HFFc6 (cell line): ENCODE measurements at regions not wholly inside any gene's neighbourhood (a gene's known extent, or its start where the extent isn't known, plus 50 kb on each side); places are given as distances from the start of the nearest gene placed in this dataset.

Source experiments
- DNase-seq: peaks from one replicate; pipeline ENCODE4 v3.0.0-alpha.2; 2018
- H3K27ac Mint-ChIP-seq: 2 replicates; pipeline ENCODE4 v1.8.0; 2020; ENCODE audit warnings: mild to moderate bottlenecking, mixed read lengths
- H3K27me3 Mint-ChIP-seq: 2 replicates; pipeline ENCODE4 v1.8.0; 2021; ENCODE audit warnings: mild to moderate bottlenecking, moderate library complexity, mixed read lengths; ENCODE audit not compliant: insufficient read depth
- H3K36me3 Mint-ChIP-seq: 2 replicates; pipeline ENCODE4 v1.8.0; 2021; ENCODE audit warnings: low read depth, mixed read lengths
- H3K4me1 Mint-ChIP-seq: 2 replicates; pipeline ENCODE4 v1.8.0; 2020; ENCODE audit warnings: low read depth, mixed read lengths
- H3K4me3 Mint-ChIP-seq: 2 replicates; pipeline ENCODE4 v1.8.0; 2020; ENCODE audit warnings: mild to moderate bottlenecking, moderate library complexity, mixed read lengths
- H3K9me3 Mint-ChIP-seq: 2 replicates; pipeline ENCODE4 v1.8.0; 2020; ENCODE audit warnings: mild to moderate bottlenecking, mixed read lengths
- TF ChIP-seq, protein P1 (sequence below): fragments of 200-600 bp; sonication (generic); IDR thresholded peaks from 2 replicates; pipeline ENCODE4 v1.5.0; 2021; ENCODE audit warnings: antibody characterized with exemption, mild to moderate bottlenecking

DNA sequence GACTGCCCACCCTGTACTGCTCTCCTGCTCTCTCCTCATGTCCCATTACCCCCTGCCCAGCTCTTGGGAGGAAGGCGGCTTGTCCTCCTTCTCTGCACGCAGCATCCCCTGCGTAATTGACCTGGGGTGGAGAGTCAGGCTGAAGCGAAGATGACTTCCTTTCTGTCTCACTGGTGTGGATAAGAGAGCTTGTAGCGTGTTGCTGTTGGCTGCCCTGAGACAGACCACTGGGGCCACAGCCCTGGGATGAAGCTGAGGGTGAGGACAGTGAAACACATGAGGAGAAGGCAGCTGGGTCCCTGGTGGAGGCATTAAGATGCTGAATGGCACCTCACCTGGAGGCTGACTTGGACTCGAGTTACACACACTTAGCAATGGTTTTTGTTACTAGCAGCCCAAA is 310.3 kb upstream of the ZNF32 start:
- TF ChIP-seq, protein P1, sequence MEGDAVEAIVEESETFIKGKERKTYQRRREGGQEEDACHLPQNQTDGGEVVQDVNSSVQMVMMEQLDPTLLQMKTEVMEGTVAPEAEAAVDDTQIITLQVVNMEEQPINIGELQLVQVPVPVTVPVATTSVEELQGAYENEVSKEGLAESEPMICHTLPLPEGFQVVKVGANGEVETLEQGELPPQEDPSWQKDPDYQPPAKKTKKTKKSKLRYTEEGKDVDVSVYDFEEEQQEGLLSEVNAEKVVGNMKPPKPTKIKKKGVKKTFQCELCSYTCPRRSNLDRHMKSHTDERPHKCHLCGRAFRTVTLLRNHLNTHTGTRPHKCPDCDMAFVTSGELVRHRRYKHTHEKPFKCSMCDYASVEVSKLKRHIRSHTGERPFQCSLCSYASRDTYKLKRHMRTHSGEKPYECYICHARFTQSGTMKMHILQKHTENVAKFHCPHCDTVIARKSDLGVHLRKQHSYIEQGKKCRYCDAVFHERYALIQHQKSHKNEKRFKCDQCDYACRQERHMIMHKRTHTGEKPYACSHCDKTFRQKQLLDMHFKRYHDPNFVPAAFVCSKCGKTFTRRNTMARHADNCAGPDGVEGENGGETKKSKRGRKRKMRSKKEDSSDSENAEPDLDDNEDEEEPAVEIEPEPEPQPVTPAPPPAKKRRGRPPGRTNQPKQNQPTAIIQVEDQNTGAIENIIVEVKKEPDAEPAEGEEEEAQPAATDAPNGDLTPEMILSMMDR, result no peak
- H3K4me3 Mint-ChIP-seq, result no peak overlapping the region
- peaks cover 25% of the 10 kb centered on the region for H3K4me1 Mint-ChIP-seq
- H3K27me3 Mint-ChIP-seq, result peaks cover 3% of the 10 kb centered on the region; the same call in 1 of the 2 replicates
- no peak for DNase-seq
- no peak overlapping the region for H3K27ac Mint-ChIP-seq
- H3K9me3 Mint-ChIP-seq, result no peaks in the 10 kb centered on the region
- no peaks in the 10 kb centered on the region for H3K36me3 Mint-ChIP-seq

DNA sequence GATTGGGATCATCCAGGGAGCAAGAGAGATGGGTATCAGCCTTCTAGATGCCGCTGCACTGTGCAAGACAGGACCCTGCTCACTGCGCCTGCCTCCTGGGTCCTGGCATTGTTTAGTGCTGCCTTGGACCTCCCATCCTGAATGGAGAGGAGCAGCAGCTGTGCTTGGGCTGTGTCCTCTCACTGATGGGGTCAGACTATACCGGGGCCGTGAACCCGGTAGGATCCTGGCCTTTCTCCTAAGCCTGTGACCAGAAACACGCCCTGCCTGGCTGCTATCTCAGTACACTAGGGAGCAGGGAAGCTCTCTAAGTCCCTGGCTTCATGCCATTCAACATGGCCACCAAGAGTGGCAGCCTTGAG is 309.4 kb upstream of the ZNF32 start:
- DNase-seq, result no peak
- H3K36me3 Mint-ChIP-seq, result peaks cover 5% of the 10 kb centered on the region
- H3K4me1 Mint-ChIP-seq, result peaks cover 21% of the 10 kb centered on the region
- peaks cover 3% of the 10 kb centered on the region; the same call in 1 of the 2 replicates for H3K27me3 Mint-ChIP-seq
- no peak overlapping the region for H3K4me3 Mint-ChIP-seq
- peaks cover 3% of the 10 kb centered on the region; the same call in 1 of the 2 replicates for H3K9me3 Mint-ChIP-seq
- TF ChIP-seq, protein P1, result no peak
- H3K27ac Mint-ChIP-seq, result no peak overlapping the region

DNA sequence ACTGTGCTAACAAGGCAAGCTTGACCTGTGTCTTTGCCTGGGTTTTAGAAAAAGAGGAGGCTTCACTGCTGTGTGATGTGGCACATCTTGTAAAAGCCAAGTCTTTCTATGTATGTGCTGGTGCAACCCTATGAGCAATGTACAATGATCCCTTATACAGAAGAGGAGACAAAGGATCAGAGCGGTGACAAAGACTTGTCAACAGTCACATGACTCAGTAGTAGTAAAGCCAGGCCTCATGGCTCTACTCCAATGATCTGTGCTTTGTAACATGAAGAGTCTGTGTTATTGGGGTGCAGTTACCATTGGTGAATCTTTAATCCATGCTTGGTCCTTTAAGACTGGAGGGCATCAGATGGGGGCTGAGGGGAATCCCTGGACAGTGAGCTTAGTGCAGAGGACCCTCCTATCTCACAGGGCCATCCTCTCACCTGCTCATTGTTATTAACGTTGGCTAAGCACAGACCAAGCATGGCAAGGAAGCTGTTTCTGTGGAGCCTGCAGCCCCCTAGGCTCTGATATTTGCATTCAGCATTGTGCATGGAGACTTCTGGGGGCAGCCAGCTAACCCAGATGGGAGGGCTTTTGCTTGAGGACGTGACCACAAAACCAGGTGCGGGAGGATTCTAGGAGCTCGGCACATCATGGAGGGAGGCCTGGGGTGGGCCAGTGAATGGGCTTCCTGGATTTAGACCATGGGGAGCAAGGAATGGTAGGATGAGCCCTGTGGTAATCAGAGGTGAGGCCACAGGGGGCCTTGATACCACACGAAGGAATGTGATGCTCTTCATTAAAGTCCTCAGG is 308.8 kb upstream of the ZNF32 start:
- Mint-ChIP-seq H3K36me3 (peaks cover 10% of the 10 kb centered on the region), H3K9me3 (peaks cover 6% of the 10 kb centered on the region; the same call in 1 of the 2 replicates), H3K27ac (no peak overlapping the region), H3K4me1 (peaks cover 15% of the 10 kb centered on the region), H3K4me3 (no peak overlapping the region), H3K27me3 (peaks cover 3% of the 10 kb centered on the region; the same call in 1 of the 2 replicates)
- no peak for DNase-seq
- TF ChIP-seq, protein P1, result no peak

DNA sequence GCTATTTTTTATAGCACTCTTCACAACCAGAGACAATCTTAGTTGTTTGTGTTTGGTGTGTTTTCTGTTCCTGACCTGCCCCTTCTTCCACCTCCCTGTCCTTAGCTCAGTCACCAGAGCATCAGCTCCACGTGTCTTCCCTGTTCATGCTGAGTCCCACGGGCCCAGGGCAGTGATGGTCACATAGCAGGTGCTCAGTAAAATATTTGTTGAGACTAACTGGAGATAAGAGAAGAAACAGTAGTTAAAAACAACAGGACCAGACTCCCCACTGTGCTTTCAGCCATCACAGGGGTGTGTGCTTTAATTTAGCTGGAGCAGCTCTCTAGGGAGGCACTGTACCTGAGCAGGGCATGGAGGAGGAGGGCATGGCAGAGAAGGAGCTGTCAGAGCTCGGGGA is 307.3 kb upstream of the ZNF32 start:
- H3K27ac Mint-ChIP-seq, result no peak overlapping the region
- H3K9me3 Mint-ChIP-seq, result peaks cover 6% of the 10 kb centered on the region; the same call in 1 of the 2 replicates
- H3K36me3 Mint-ChIP-seq, result peaks cover 10% of the 10 kb centered on the region
- H3K4me1 Mint-ChIP-seq, result peaks cover under 1% of the 10 kb centered on the region; the same call in 1 of the 2 replicates
- TF ChIP-seq, protein P1, result no peak
- DNase-seq, result no peak
- H3K4me3 Mint-ChIP-seq, result no peak overlapping the region
- peaks cover 3% of the 10 kb centered on the region; the same call in 1 of the 2 replicates for H3K27me3 Mint-ChIP-seq

DNA sequence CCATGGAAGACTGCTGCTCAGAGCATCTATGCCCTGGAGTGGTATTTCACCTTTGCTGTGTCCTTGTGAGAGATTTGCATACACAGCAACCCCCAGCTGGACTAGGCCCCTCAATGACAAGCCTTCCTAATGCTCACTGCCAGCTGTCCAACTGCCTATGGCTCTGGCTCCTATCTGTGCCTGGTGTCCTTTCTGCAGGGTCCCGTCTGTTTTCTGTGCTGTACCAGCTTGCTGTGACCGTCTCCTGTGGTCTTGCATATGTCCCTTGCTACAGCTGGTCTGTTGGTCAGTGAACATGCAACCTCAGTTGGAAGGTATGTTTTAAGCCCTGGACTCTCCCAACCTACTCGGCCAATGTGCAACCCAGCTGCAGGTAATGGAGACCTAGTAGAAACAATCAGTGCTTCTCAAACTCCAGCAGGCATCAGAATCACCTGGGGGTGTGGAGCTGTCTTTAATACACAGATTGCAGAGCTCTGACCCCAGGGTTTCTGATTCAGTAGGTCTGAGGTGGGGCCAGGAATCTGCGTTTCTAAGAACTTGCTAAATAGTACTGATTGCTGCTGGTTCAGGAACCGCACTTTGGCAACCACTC is 306.4 kb upstream of the ZNF32 start:
- Mint-ChIP-seq H3K4me3 (no peak overlapping the region), H3K9me3 (peaks cover 6% of the 10 kb centered on the region; the same call in 1 of the 2 replicates)

More for the DNA sequence above, 306.4 kb upstream of the ZNF32 start:
- TF ChIP-seq, protein P1, result no peak
- Mint-ChIP-seq H3K27ac (no peak overlapping the region), H3K27me3 (peaks cover 3% of the 10 kb centered on the region; the same call in 1 of the 2 replicates), H3K4me1 (no peaks in the 10 kb centered on the region), H3K36me3 (peaks cover 17% of the 10 kb centered on the region)
- no peak for DNase-seq
